GM12878 (cell line): ENCODE measurements at regions not wholly inside any gene's neighbourhood (a gene's known extent, or its start where the extent isn't known, plus 50 kb on each side); places are given as distances from the start of the nearest gene placed in this dataset.

ENCODE experiments used
- ATAC-seq: fragments of 200-7000 bp; cut with Tn5 transposase; 3 replicates; pipeline ENCODE4 v1.9.1; 2020; ENCODE audit warnings: mild to moderate bottlenecking, moderate library complexity
- BruUV-seq: library from RNA; stranded (reverse); fragments of 400-500 nt; replicated peaks from 2 replicates; lab custom pipeline; 2021; lab: Mats Ljungman, UMichigan
- CTCF ChIA-PET: fragments of 300-600 bp; sonication (Branson Sonifier 250); formaldehyde crosslinking; extraction: SDS; loops from one replicate; lab custom pipeline; 2021; ENCODE audit warnings: inconsistent platforms; lab: Yijun Ruan, JAX
- POLR2A ChIA-PET: fragments of 350-600 bp; formaldehyde crosslinking; extraction: SDS; loops from one replicate; lab custom pipeline; 2021; ENCODE audit warnings: inconsistent platforms; lab: Charles Lee
- RAD21 ChIA-PET: fragments of 300-600 bp; sonication (Branson Sonifier 250); formaldehyde crosslinking; loops from one replicate; lab custom pipeline; 2023; ENCODE audit warnings: antibody characterized with exemption; ENCODE audit not compliant: unreplicated experiment; lab: Charles Lee
- SMC1A ChIA-PET: fragments of 300-600 bp; sonication (Branson Sonifier 250); formaldehyde crosslinking; loops from one replicate; lab custom pipeline; 2023; ENCODE audit not compliant: unreplicated experiment, uncharacterized antibody; lab: Charles Lee
- DNase-seq: peaks from one replicate; pipeline ENCODE4 v3.0.0-alpha.2; 2011; ENCODE audit warnings: low read depth, low spot score
- FAIRE-seq: peaks from 3 replicates; lab custom pipeline; 2011; peaks lifted over from hg19 to GRCh38; lab: Jason Lieb, UNC
- H2AFZ ChIP-seq: 2 replicates; pipeline ENCODE4 v1.6.0; 2011; ENCODE audit warnings: low read depth, low read length, control low read depth; ENCODE audit not compliant: control insufficient read depth
- H3K27ac ChIP-seq: 2 replicates; pipeline ENCODE4 v1.5.1; 2011; ENCODE audit warnings: control low read depth; ENCODE audit not compliant: control insufficient read depth, insufficient read depth
- H3K27me3 ChIP-seq, 2 experiments: replicated peaks in 1 of 2; 2 replicates each; pipeline versions ENCODE4 v1.6.0 to v1.6.1; 2011; ENCODE audit warnings: low read length in 1 of 2; ENCODE audit not compliant: control insufficient read depth in 2 of 2, insufficient read depth in 2 of 2
- H3K36me3 ChIP-seq, 2 experiments: 2 replicates each; pipeline ENCODE4 v1.5.1; 2011; ENCODE audit warnings: low read length in 1 of 2; ENCODE audit not compliant: control insufficient read depth in 2 of 2, insufficient read depth in 2 of 2
- H3K4me1 ChIP-seq: 2 replicates; pipeline ENCODE4 v1.6.1; 2011; ENCODE audit warnings: mild to moderate bottlenecking, low read length, moderate library complexity, mixed read lengths; ENCODE audit not compliant: control insufficient read depth, insufficient read depth
- H3K4me2 ChIP-seq: 2 replicates; pipeline ENCODE4 v1.6.0; 2011; ENCODE audit warnings: control low read depth; ENCODE audit not compliant: control insufficient read depth, insufficient read depth
- H3K4me3 ChIP-seq: fragments of 200-600 bp; sonication (generic); 2 replicates; pipeline ENCODE4 v1.5.1; 2016
- H3K79me2 ChIP-seq: 2 replicates; pipeline ENCODE4 v1.6.0; 2011; ENCODE audit warnings: low read length; ENCODE audit not compliant: control insufficient read depth, insufficient read depth
- H3K9ac ChIP-seq: 2 replicates; pipeline ENCODE4 v1.8.0; 2011; ENCODE audit warnings: low read length, control low read depth, mixed read lengths; ENCODE audit not compliant: control insufficient read depth, insufficient read depth
- H3K9me3 ChIP-seq: replicated peaks from 3 replicates; pipeline ENCODE4 v1.5.1; 2011; ENCODE audit warnings: mild to moderate bottlenecking, low read length; ENCODE audit not compliant: control insufficient read depth, insufficient read depth
- H4K20me1 ChIP-seq: 2 replicates; pipeline ENCODE4 v1.6.0; 2011; ENCODE audit not compliant: control insufficient read depth, insufficient read depth
- CREM ChIP-seq: IDR thresholded peaks from 2 replicates; pipeline ENCODE4 v1.6.1; 2014; ENCODE audit warnings: antibody characterized with exemption, low read depth
- FOS ChIP-seq: IDR thresholded peaks from 3 replicates; pipeline ENCODE4 v1.6.1; 2011; ENCODE audit warnings: borderline replicate concordance; ENCODE audit not compliant: insufficient read length; ENCODE audit errors: extremely low read depth
- HDAC6 ChIP-seq: fragments of 200-600 bp; sonication (generic); IDR thresholded peaks from one replicate; pipeline ENCODE4 v1.8.0; 2017; ENCODE audit warnings: antibody characterized with exemption; ENCODE audit not compliant: unreplicated experiment
- IRF3 ChIP-seq: fragments of 450-650 bp; IDR thresholded peaks from 2 replicates; pipeline ENCODE4 v1.6.1; 2014; ENCODE audit warnings: mild to moderate bottlenecking
- MYB ChIP-seq: fragments of 150-350 bp; IDR thresholded peaks from 2 replicates; pipeline ENCODE4 v1.6.1; 2014; ENCODE audit warnings: mild to moderate bottlenecking, low read depth, low read length, borderline replicate concordance
- NKRF ChIP-seq: fragments of 450-650 bp; conservative IDR thresholded peaks from 2 replicates; pipeline ENCODE4 v1.6.1; 2017; ENCODE audit warnings: mild to moderate bottlenecking, moderate library complexity
- RUNX3 ChIP-seq: IDR thresholded peaks from 2 replicates; pipeline ENCODE4 v1.6.1; 2012; ENCODE audit warnings: low read length, inconsistent platforms
- SIN3A ChIP-seq: IDR thresholded peaks from 2 replicates; pipeline ENCODE4 v1.6.1; 2012; ENCODE audit warnings: low read depth, low read length, improper control_type of control experiment
- SKIL ChIP-seq: fragments of 450-650 bp; IDR thresholded peaks from 2 replicates; pipeline ENCODE4 v1.6.1; 2017; ENCODE audit warnings: mild to moderate bottlenecking, low read depth, inconsistent platforms; ENCODE audit not compliant: poor library complexity, severe bottlenecking
- SMC3 ChIP-seq: IDR thresholded peaks from 2 replicates; pipeline ENCODE4 v1.6.1; 2011; ENCODE audit warnings: low read length, improper control_type of control experiment, borderline replicate concordance
- SP1 ChIP-seq: IDR thresholded peaks from one replicate; pipeline ENCODE4 v1.6.1; 2011; ENCODE audit warnings: low read depth, low read length
- ZBED1 ChIP-seq: IDR thresholded peaks from 2 replicates; pipeline ENCODE4 v1.6.1; 2016; ENCODE audit warnings: borderline replicate concordance
- ZNF217 ChIP-seq: fragments of 450-650 bp; IDR thresholded peaks from 2 replicates; pipeline ENCODE4 v1.6.1; 2017; ENCODE audit warnings: antibody characterized with exemption, mild to moderate bottlenecking
- ZNF592 ChIP-seq: fragments of 450-650 bp; IDR thresholded peaks from 2 replicates; pipeline ENCODE4 v1.6.1; 2017; ENCODE audit warnings: mild to moderate bottlenecking, moderate library complexity
- WGBS: methylation state at CpG from one replicate; pipeline ENCODE4 v1.1.6; 2016; ENCODE audit warnings: low lambda C conversion rate; ENCODE audit not compliant: insufficient replicate concordance, insufficient coverage; ENCODE audit errors: missing lambda C conversion rate; 5-methylcytosine and 5-hydroxymethylcytosine counted together
- in situ Hi-C: fragments of 300-500 bp; cut with MboI; formaldehyde crosslinking; loops from 9 replicates; pipeline ENCODE4 v1.14.3; 2018; ENCODE audit warnings: mixed read lengths
- intact Hi-C: fragments of 100-400 bp; cut with micrococcal nuclease; formaldehyde crosslinking; loops from one replicate; pipeline ENCODE4 v1.14.2; 2022; ENCODE audit not compliant: unreplicated experiment

- ChIA-PET RAD21 (interaction anchor here (0.7 kb wide), 1 partner anchor 21 kb away, joined by 3 read pairs; no protein-coding TSS in a partner anchor), POLR2A (interaction anchor here (1.0 kb wide), 1 partner anchor 22 kb away, joined by 4 read pairs; no protein-coding TSS in a partner anchor)
- DNase-seq = no peak
- WGBS = 87% methylated on average over 2 of the region's 2 CpGs
- no peak for FAIRE-seq
- H3K27me3 ChIP-seq = no peaks in the 10 kb centered on the region
- peaks cover 3% of the 10 kb centered on the region; the same call in 1 of the 2 replicates for H3K4me1 ChIP-seq
- H3K4me3 ChIP-seq = no peak overlapping the region
- H3K9me3 ChIP-seq = no peaks in the 10 kb centered on the region
- no peak overlapping the region for H3K4me2 ChIP-seq
- H4K20me1 ChIP-seq = no peaks in the 10 kb centered on the region
- TF ChIP-seq SP1 (no peak), NKRF (no peak), ZBED1 (no peak), IRF3 (no peak), SKIL (no peak), ZNF217 (no peak), MYB (no peak), RUNX3 (no peak), SMC3 (no peak), ZNF592 (no peak), SIN3A (no peak), CREM (no peak), FOS (no peak), HDAC6 (no peak)
- TF ChIP-seq, all 136 proteins: peak for 0
- Histone ChIP-seq H3K9ac (no peak overlapping the region), H3K27ac (no peak overlapping the region), H3K36me3 (no peaks in the 10 kb centered on the region), H3K79me2 (no peaks in the 10 kb centered on the region), H2AFZ (no peak overlapping the region)
- intact Hi-C loops = no loop called here
- ChIA-PET CTCF (interaction anchor here (0.9 to 1.3 kb wide), 3 partner anchors 10 to 158 kb away, joined by 3 to 5 read pairs (median 3); no protein-coding TSS in a partner anchor), SMC1A (interaction anchor here (0.9 to 3.0 kb wide), 4 partner anchors 10 to 89 kb away, joined by 3 to 11 read pairs (median 4); no protein-coding TSS in a partner anchor)
- no TSS peak for BruUV-seq
- no peak for ATAC-seq
- in situ Hi-C loops = no loop called here
Observed at GRCh38 chr14:53213761-53214160, 60.6 kb upstream of the DDHD1 start.
